IMR-90 (cell line): ENCODE measurements at regions not wholly inside any gene's neighbourhood (a gene's known extent, or its start where the extent isn't known, plus 50 kb on each side); places are given as distances from the start of the nearest gene placed in this dataset.

Source experiments
- ATAC-seq: fragments of 200-7000 bp; cut with Tn5 transposase; 2 replicates; pipeline ENCODE4 v1.9.1; 2020; ENCODE audit warnings: low read depth, mild to moderate bottlenecking, moderate library complexity
- BruUV-seq: library from RNA; stranded (reverse); fragments of 400-500 nt; replicated peaks from 2 replicates; lab custom pipeline; 2021; lab: Mats Ljungman, UMichigan
- CTCF ChIA-PET: fragments of 300-600 bp; formaldehyde crosslinking; extraction: SDS; loops from one replicate; lab custom pipeline; 2021; ENCODE audit warnings: antibody characterized with exemption; lab: Yijun Ruan, JAX
- POLR2A ChIA-PET: fragments of 300-600 bp; sonication (Branson Sonifier 250); formaldehyde crosslinking; loops from one replicate; lab custom pipeline; 2022; ENCODE audit warnings: antibody characterized with exemption; ENCODE audit not compliant: unreplicated experiment; lab: Charles Lee
- DNase-seq: peaks from one replicate; pipeline ENCODE4 v3.0.0; 2013
- H2AFZ ChIP-seq: replicated peaks from 2 replicates; pipeline ENCODE3; 2013; ENCODE audit warnings: low read length, mild to moderate bottlenecking; ENCODE audit not compliant: poor library complexity
- H2AK5ac ChIP-seq: 2 replicates; pipeline ENCODE4 v1.6.1; 2013; ENCODE audit warnings: low read depth, low read length, inconsistent platforms
- H2AK9ac ChIP-seq: replicated peaks from 2 replicates; pipeline ENCODE3; 2013; ENCODE audit warnings: mild to moderate bottlenecking, low read depth, low read length, moderate library complexity; ENCODE audit not compliant: poor library complexity
- H2BK120ac ChIP-seq: 2 replicates; pipeline ENCODE4 v1.6.1; 2013; ENCODE audit warnings: low read depth, low read length, inconsistent platforms
- H2BK15ac ChIP-seq: 3 replicates; pipeline ENCODE4 v1.6.1; 2013; ENCODE audit warnings: low read depth, low read length, inconsistent platforms
- H2BK20ac ChIP-seq: 2 replicates; pipeline ENCODE4 v1.6.1; 2013; ENCODE audit warnings: low read depth, mild to moderate bottlenecking, inconsistent platforms, low read length, moderate library complexity
- H2BK5ac ChIP-seq: 2 replicates; pipeline ENCODE4 v1.6.1; 2013; ENCODE audit warnings: mild to moderate bottlenecking, low read depth, low read length, inconsistent platforms; ENCODE audit not compliant: poor library complexity, severe bottlenecking
- H3K14ac ChIP-seq: replicated peaks from 2 replicates; pipeline ENCODE4 v1.6.1; 2013; ENCODE audit warnings: low read depth, low read length, inconsistent platforms
- H3K18ac ChIP-seq: 2 replicates; pipeline ENCODE4 v1.6.1; 2013; ENCODE audit warnings: low read depth, low read length, control low read depth
- H3K23ac ChIP-seq: 2 replicates; pipeline ENCODE4 v1.6.1; 2013; ENCODE audit warnings: low read depth, low read length, inconsistent platforms
- H3K27ac ChIP-seq: 2 replicates; pipeline ENCODE4 v1.5.1; 2013; ENCODE audit warnings: mild to moderate bottlenecking, control low read depth, low read length; ENCODE audit not compliant: insufficient read depth
- H3K27me3 ChIP-seq: 2 replicates; pipeline ENCODE4 v1.6.1; 2013; ENCODE audit warnings: low read length; ENCODE audit not compliant: control insufficient read depth, insufficient read depth
- H3K36me3 ChIP-seq: 2 replicates; pipeline ENCODE4 v1.6.1; 2013; ENCODE audit warnings: low read length, mixed read lengths; ENCODE audit not compliant: control insufficient read depth, insufficient read depth
- H3K4ac ChIP-seq: 2 replicates; pipeline ENCODE4 v1.6.1; 2013; ENCODE audit warnings: low read depth, low read length, inconsistent platforms
- H3K4me1 ChIP-seq: 2 replicates; pipeline ENCODE4 v1.6.1; 2013; ENCODE audit warnings: low read length, mixed read lengths; ENCODE audit not compliant: control insufficient read depth, insufficient read depth
- H3K4me2 ChIP-seq: 2 replicates; pipeline ENCODE4 v1.6.1; 2013; ENCODE audit warnings: low read depth, mild to moderate bottlenecking, control low read depth, low read length, moderate library complexity
- H3K4me3 ChIP-seq: 2 replicates; pipeline ENCODE4 v1.5.1; 2013; ENCODE audit warnings: low read depth, mild to moderate bottlenecking, control low read depth, low read length, moderate library complexity; ENCODE audit not compliant: insufficient read depth
- H3K56ac ChIP-seq: 2 replicates; pipeline ENCODE4 v1.6.1; 2013; ENCODE audit warnings: low read length, inconsistent platforms; ENCODE audit not compliant: insufficient read depth; ENCODE audit errors: extremely low read depth
- H3K79me1 ChIP-seq, 2 experiments: 2 replicates each; pipeline ENCODE4 v1.6.1; 2013; ENCODE audit warnings: low read length in 2 of 2, inconsistent platforms in 1 of 2, low read depth in 1 of 2
- H3K9ac ChIP-seq: 2 replicates; pipeline ENCODE4 v1.6.1; 2013; ENCODE audit warnings: low read depth, low read length, control low read depth
- H3K9me1 ChIP-seq: 2 replicates; pipeline ENCODE4 v1.6.1; 2013; ENCODE audit warnings: low read length, inconsistent platforms; ENCODE audit not compliant: insufficient read depth
- H3K9me3 ChIP-seq: 2 replicates; pipeline ENCODE4 v1.6.1; 2013; ENCODE audit warnings: low read length; ENCODE audit not compliant: control insufficient read depth, insufficient read depth
- H4K20me1 ChIP-seq: 2 replicates; pipeline ENCODE4 v1.6.1; 2013; ENCODE audit warnings: low read length, inconsistent platforms; ENCODE audit not compliant: insufficient read depth
- H4K5ac ChIP-seq: 2 replicates; pipeline ENCODE4 v1.6.1; 2013; ENCODE audit warnings: mild to moderate bottlenecking, low read depth, low read length, control low read depth
- H4K8ac ChIP-seq, 2 experiments: 2 replicates each; pipeline ENCODE4 v1.6.1; 2013; ENCODE audit warnings: low read depth in 2 of 2, low read length in 2 of 2, control low read depth in 1 of 2, inconsistent platforms in 1 of 2
- H4K91ac ChIP-seq: 2 replicates; pipeline ENCODE4 v1.6.1; 2013; ENCODE audit warnings: low read depth, low read length, inconsistent platforms; ENCODE audit not compliant: insufficient read depth
- CHD1 ChIP-seq: IDR thresholded peaks from 2 replicates; pipeline ENCODE4 v1.6.1; 2012; ENCODE audit warnings: low read depth, low read length, improper control_type of control experiment
- CTCF ChIP-seq: conservative IDR thresholded peaks from 2 replicates; pipeline ENCODE4 v1.5.1; 2012; ENCODE audit warnings: mild to moderate bottlenecking, low read depth, low read length, improper control_type of control experiment
- MAZ ChIP-seq: IDR thresholded peaks from 2 replicates; pipeline ENCODE4 v1.6.1; 2012; ENCODE audit warnings: low read depth, mild to moderate bottlenecking, low read length, improper control_type of control experiment, moderate library complexity, borderline replicate concordance
- POLR2A ChIP-seq: IDR thresholded peaks from 2 replicates; pipeline ENCODE4 v1.6.1; 2012; ENCODE audit warnings: mild to moderate bottlenecking, low read depth, low read length
- RCOR1 ChIP-seq: IDR thresholded peaks from 2 replicates; pipeline ENCODE4 v1.6.1; 2012; ENCODE audit warnings: mild to moderate bottlenecking, low read length, improper control_type of control experiment; ENCODE audit not compliant: insufficient replicate concordance
- RFX5 ChIP-seq: IDR thresholded peaks from 2 replicates; pipeline ENCODE4 v1.8.0; 2012; ENCODE audit warnings: low read depth, mild to moderate bottlenecking, low read length, moderate library complexity
- WGBS, 2 experiments: methylation state at CpG; one replicate each; pipeline versions ENCODE4 v1.1.5 to v1.1.7; 2013; ENCODE audit warnings: missing lambda C conversion rate in 2 of 2; ENCODE audit not compliant: insufficient read length in 1 of 2; ENCODE audit errors: extremely low coverage in 2 of 2; 5-methylcytosine and 5-hydroxymethylcytosine counted together
- dilution Hi-C: fragments of 300-500 bp; cut with HindIII; formaldehyde crosslinking; loops from one replicate; pipeline ENCODE4 v1.14.3; 2018; ENCODE audit warnings: low sequenced_read_pairs; ENCODE audit not compliant: unreplicated experiment
- in situ Hi-C: fragments of 300-500 bp; cut with MboI; formaldehyde crosslinking; loops from 3 replicates; pipeline ENCODE4 v1.14.3; 2019; ENCODE audit warnings: low sequenced_read_pairs, inconsistent platforms, mixed read lengths
- intact Hi-C: fragments of 100-400 bp; cut with micrococcal nuclease; formaldehyde crosslinking; loops from 2 replicates; pipeline ENCODE4 v1.10.0; 2022
- TF ChIP-seq, protein P1 (sequence below): fragments of 150-350 bp; IDR thresholded peaks from 2 replicates; pipeline ENCODE4 v1.6.1; 2016; ENCODE audit warnings: low read depth, mild to moderate bottlenecking, low read length, moderate library complexity, borderline replicate concordance

- intact Hi-C loops: no loop called here
- Histone ChIP-seq H4K91ac (no peak overlapping the region), H2AK9ac (no peak overlapping the region), H3K23ac (no peak overlapping the region), H4K20me1 (no peaks in the 10 kb centered on the region), H4K8ac (no peak overlapping the region), H3K36me3 (no peaks in the 10 kb centered on the region), H3K56ac (no peak overlapping the region), H3K79me1 (no peaks in the 10 kb centered on the region), H3K4me1 (peaks cover 4% of the 10 kb centered on the region; the same call in 1 of the 2 replicates), H2BK15ac (no peak overlapping the region), H3K14ac (no peak overlapping the region), H3K18ac (no peak overlapping the region), H4K5ac (no peak overlapping the region), H3K4ac (no peak overlapping the region), H3K4me2 (no peak overlapping the region), H2BK120ac (no peak overlapping the region), H2BK5ac (no peak overlapping the region), H3K9me3 (no peaks in the 10 kb centered on the region), H3K4me3 (no peak overlapping the region), H3K9ac (no peak overlapping the region), H2BK20ac (no peak overlapping the region), H3K27me3 (peaks cover 47% of the 10 kb centered on the region), H2AFZ (no peak overlapping the region), H3K27ac (no peak overlapping the region), H2AK5ac (no peak overlapping the region), H3K9me1 (no peaks in the 10 kb centered on the region)
- DNase-seq (no peak), ATAC-seq (no peak)
- BruUV-seq: no TSS peak
- in situ Hi-C loops: no loop called here
- dilution Hi-C loops: no loop called here
- ChIA-PET CTCF (no interaction called here), POLR2A (no interaction called here)
- WGBS, 2 experiments: no CpG with 5 or more reads among the region's 6 CpGs
- no peak for TF ChIP-seq MAZ
- no peak for TF ChIP-seq RCOR1
- TF ChIP-seq POLR2A: no peak
- TF ChIP-seq, protein P1, sequence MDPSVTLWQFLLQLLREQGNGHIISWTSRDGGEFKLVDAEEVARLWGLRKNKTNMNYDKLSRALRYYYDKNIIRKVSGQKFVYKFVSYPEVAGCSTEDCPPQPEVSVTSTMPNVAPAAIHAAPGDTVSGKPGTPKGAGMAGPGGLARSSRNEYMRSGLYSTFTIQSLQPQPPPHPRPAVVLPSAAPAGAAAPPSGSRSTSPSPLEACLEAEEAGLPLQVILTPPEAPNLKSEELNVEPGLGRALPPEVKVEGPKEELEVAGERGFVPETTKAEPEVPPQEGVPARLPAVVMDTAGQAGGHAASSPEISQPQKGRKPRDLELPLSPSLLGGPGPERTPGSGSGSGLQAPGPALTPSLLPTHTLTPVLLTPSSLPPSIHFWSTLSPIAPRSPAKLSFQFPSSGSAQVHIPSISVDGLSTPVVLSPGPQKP: no peak
- TF ChIP-seq CHD1: no peak
- no peak for TF ChIP-seq RFX5
- no peak for TF ChIP-seq CTCF
These were observed 56.5 kb upstream of the KDM7A start for GRCh38 chr7:140232957-140233917.
